ENCODE measurements at regions not wholly inside any gene's neighbourhood (a gene's known extent, or its start where the extent isn't known, plus 50 kb on each side); places are given as distances from the start of the nearest gene placed in this dataset.

DNA sequence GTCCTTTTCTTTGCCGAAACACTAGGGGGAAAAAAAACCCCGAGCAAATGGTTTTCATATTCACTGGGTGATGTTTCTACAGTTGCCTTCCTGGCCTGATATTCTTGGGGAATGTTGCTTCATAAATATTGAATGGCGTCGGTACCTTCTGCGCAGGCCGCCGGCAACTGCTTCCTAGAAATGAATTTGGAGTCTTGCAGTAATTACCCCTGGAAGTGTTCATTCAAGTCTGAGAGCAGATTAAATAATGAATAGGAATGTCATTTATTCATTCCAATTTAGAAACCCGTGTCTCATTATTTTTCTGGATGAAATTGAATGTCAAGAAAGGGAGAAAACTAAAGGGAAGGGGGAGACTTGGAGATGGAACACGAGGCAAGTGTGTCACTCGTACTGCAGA, 179.4 kb upstream of the KCNG1 start:
- no peak for TF ChIP-seq ESRRA (IDR thresholded peaks at IDR 0.05; ENCODE audit: borderline replicate concordance, low read length)
- TF ChIP-seq MYC (IDR thresholded peaks at IDR 0.05; ENCODE audit: borderline replicate concordance, low read length) = no peak
- no peak for TF ChIP-seq CBX2 (IDR thresholded peaks at IDR 0.05; ENCODE audit: borderline replicate concordance, low read depth)
- TF ChIP-seq SREBF2 (IDR thresholded peaks at IDR 0.05) = no peak
- TF ChIP-seq POLR2A (IDR thresholded peaks at IDR 0.05; ENCODE audit: low read length) = no peak
- TF ChIP-seq CEBPB (IDR thresholded peaks at IDR 0.05) = no peak
- no peak for TF ChIP-seq SMC3 (IDR thresholded peaks at IDR 0.05)
- no peak for TF ChIP-seq CTCF (IDR thresholded peaks at IDR 0.05)
